ENCODE measurements at regions not wholly inside any gene's neighbourhood (a gene's known extent, or its start where the extent isn't known, plus 50 kb on each side); places are given as distances from the start of the nearest gene placed in this dataset.

- TF ChIP-seq TSHZ2 (CRISPR knock-in tag; IDR thresholded peaks at IDR 0.05) (no peak), ZNF565 (CRISPR knock-in tag; conservative IDR thresholded peaks at IDR 0.05; ENCODE audit: low read depth) (no peak), ZNF70 (CRISPR knock-in tag; IDR thresholded peaks at IDR 0.05) (no peak), POU6F1 (CRISPR knock-in tag; IDR thresholded peaks at IDR 0.05; ENCODE audit: borderline replicate concordance, low read depth) (no peak)
Observed at GRCh38 chr7:3197567-3198213, 103.4 kb upstream of the SDK1 start (continued).

GRCh38 chr7:3198316-3198715 lies 102.7 kb upstream of the SDK1 start:
- TF ChIP-seq CREB5 (CRISPR knock-in tag; IDR thresholded peaks at IDR 0.05; ENCODE audit: low read depth) = no peak
- TF ChIP-seq BACH2 (CRISPR knock-in tag; IDR thresholded peaks at IDR 0.05; ENCODE audit: borderline replicate concordance) = no peak
- TF ChIP-seq TCF4 (CRISPR knock-in tag; IDR thresholded peaks at IDR 0.05; ENCODE audit: borderline replicate concordance) = no peak
- TF ChIP-seq OSR1 (CRISPR knock-in tag; IDR thresholded peaks at IDR 0.05) = no peak
- ATAC-seq = no peak

GRCh38 chr7:3200504-3200903 lies 100.5 kb upstream of the SDK1 start:
- TF ChIP-seq CSRNP3 (CRISPR knock-in tag; IDR thresholded peaks at IDR 0.05) (no peak), TOX (CRISPR knock-in tag; IDR thresholded peaks at IDR 0.05; ENCODE audit: borderline replicate concordance) (no peak), BACH2 (CRISPR knock-in tag; IDR thresholded peaks at IDR 0.05; ENCODE audit: borderline replicate concordance) (no peak), ZFP3 (CRISPR knock-in tag; IDR thresholded peaks at IDR 0.05) (no peak), GLIS3 (CRISPR knock-in tag; IDR thresholded peaks at IDR 0.05) (no peak), ESRRG (CRISPR knock-in tag; IDR thresholded peaks at IDR 0.05) (no peak), CSDC2 (CRISPR knock-in tag; IDR thresholded peaks at IDR 0.05) (no peak), ARNTL (CRISPR knock-in tag; IDR thresholded peaks at IDR 0.05; ENCODE audit: borderline replicate concordance, low read depth) (no peak), RARB (CRISPR knock-in tag; IDR thresholded peaks at IDR 0.05) (no peak)
- no peak for ATAC-seq

- no peak for ATAC-seq
- no peak for TF ChIP-seq TSHZ2 (CRISPR knock-in tag; IDR thresholded peaks at IDR 0.05)
- TF ChIP-seq ESRRG (CRISPR knock-in tag; IDR thresholded peaks at IDR 0.05) = no peak
- no peak for TF ChIP-seq TCF4 (CRISPR knock-in tag; IDR thresholded peaks at IDR 0.05; ENCODE audit: borderline replicate concordance)
- no peak for TF ChIP-seq CSRNP3 (CRISPR knock-in tag; IDR thresholded peaks at IDR 0.05)
- TF ChIP-seq TOX (CRISPR knock-in tag; IDR thresholded peaks at IDR 0.05; ENCODE audit: borderline replicate concordance) = no peak
- no peak for TF ChIP-seq ARNTL (CRISPR knock-in tag; IDR thresholded peaks at IDR 0.05; ENCODE audit: borderline replicate concordance, low read depth)
Observed at GRCh38 chr7:3201306-3201705, 99.7 kb upstream of the SDK1 start.

All from SK-N-SH treated with all-trans-retinoic acid at 6 μM for 48 hours (cell line).